Femur (tissue), 1 donor: ENCODE measurements at regions not wholly inside any gene's neighbourhood (a gene's known extent, or its start where the extent isn't known, plus 50 kb on each side); places are given as distances from the start of the nearest gene placed in this dataset.

Experiments used
- DNase-seq: peaks from one replicate; pipeline ENCODE4 v3.0.0-alpha.2; 2017

- DNase-seq = no peak
Measured at GRCh38 chrX:133159205-133159604, 58.9 kb downstream of the TFDP3 start.

- DNase-seq = peak; percentile 21
Measured at GRCh38 chrX:133151336-133151735, 54.4 kb upstream of the USP26 start.

GRCh38 chrX:133150730-133151129 is 53.8 kb upstream of the USP26 start:
- DNase-seq = no peak
